ENCODE measurements at regions not wholly inside any gene's neighbourhood (a gene's known extent, or its start where the extent isn't known, plus 50 kb on each side); places are given as distances from the start of the nearest gene placed in this dataset.

DNA sequence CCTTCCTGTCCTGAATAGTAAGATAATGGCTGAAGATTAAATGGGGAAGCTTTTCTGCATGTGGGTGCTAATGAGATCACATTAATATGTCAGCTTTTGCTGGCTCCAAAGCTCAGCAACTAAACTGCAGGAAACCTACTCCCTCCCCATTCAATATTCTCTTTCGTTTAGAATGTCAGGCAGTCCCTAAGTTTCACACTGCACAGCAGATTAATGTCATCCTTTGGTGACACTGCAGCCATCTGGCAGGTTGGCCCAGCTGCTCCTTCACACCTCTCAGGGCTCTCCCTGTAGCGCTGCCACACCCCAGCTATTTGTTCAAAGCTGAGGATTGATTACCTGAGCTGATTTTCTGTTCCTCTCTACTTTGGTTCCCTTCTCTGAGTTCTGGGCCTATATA, 110.5 kb downstream of the KDR start:
- intact Hi-C loops (cut with micrococcal nuclease) = no loop called here

DNA sequence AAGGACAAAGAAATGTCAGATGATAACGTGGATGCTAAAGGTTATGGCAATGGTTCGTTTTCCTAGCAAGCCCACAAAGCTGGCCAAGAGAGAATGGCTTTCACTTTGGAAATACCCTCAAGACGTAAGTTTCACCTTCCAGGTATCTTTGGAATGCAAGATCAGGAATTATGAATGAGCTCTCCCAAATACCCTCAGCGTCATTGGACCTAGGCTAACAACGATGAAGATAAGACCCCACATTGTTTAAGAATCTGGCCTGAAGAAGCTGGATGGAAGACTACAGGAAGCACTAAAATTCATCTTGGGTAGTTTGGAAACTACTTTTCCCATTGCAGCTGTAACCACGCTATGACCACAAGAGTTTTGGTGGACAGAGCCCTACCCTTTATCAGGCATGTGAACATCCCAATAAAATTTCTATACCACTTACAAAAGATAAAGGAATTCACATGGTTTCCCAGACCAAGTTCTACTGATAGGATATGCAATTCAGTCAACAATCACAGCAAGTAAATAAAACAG, 111.9 kb downstream of the KDR start:
- ChIA-PET RAD21 (ENCODE audit: low non-redundant PET in 1 of 2, low total read pairs in 2 of 2, uncharacterized antibody in 2 of 2, unreplicated experiment in 2 of 2) (no interaction called here), CTCF (no interaction called here), POLR2A (no interaction called here)
- no peaks in the 10 kb centered on the region for H3K36me3 ChIP-seq (ENCODE audit: control insufficient read depth in 1 of 2, insufficient read depth in 2 of 2, low read length in 2 of 2)
- H3K4me1 ChIP-seq (ENCODE audit: control insufficient read depth in 1 of 2, insufficient read depth in 2 of 2, low read length in 2 of 2) = no peaks in the 10 kb centered on the region
- intact Hi-C loops (cut with micrococcal nuclease) = no loop called here
- H3K4me3 ChIP-seq (replicated peaks in 1 of 2; ENCODE audit: low read depth in 1 of 2, low read length in 2 of 2) = no peak overlapping the region
- H3K9me3 ChIP-seq (ENCODE audit: control insufficient read depth in 1 of 2, insufficient read depth in 1 of 2, low read depth in 1 of 2, low read length in 2 of 2) = no peaks in the 10 kb centered on the region
- DNase-seq (ENCODE audit: low read depth, low spot score) = no peak
- no peak for ATAC-seq
- TF ChIP-seq TCF7L2 (IDR thresholded peaks at IDR 0.05; ENCODE audit: borderline replicate concordance, extremely low read depth, insufficient read depth, insufficient read length) (no peak), CEBPB (IDR thresholded peaks at IDR 0.05; ENCODE audit: low read depth) (no peak), ATF3 (IDR thresholded peaks at IDR 0.05) (no peak), SIN3A (IDR thresholded peaks at IDR 0.05; ENCODE audit: low read depth) (no peak), MAX (IDR thresholded peaks at IDR 0.05) (no peak)
- no peak overlapping the region for H3K27ac ChIP-seq (ENCODE audit: low read depth, low read length)
- no peak overlapping the region for H2AFZ ChIP-seq (ENCODE audit: low read depth, low read length, poor library complexity, severe bottlenecking)
- H3K9me2 ChIP-seq (ENCODE audit: insufficient read depth) = no peaks in the 10 kb centered on the region
- no peaks in the 10 kb centered on the region for H3K27me3 ChIP-seq (ENCODE audit: insufficient read depth, low read length)
- no peak overlapping the region for H3K9ac ChIP-seq (ENCODE audit: low read length)
- H3K79me2 ChIP-seq (ENCODE audit: insufficient read depth, low read length) = no peaks in the 10 kb centered on the region
- BruUV-seq (replicated peaks) = no TSS peak
- no peaks in the 10 kb centered on the region for H4K20me1 ChIP-seq (ENCODE audit: insufficient read depth)
- no peak overlapping the region for H3K4me2 ChIP-seq (ENCODE audit: low read length)

More for the DNA sequence above, 110.5 kb downstream of the KDR start:
- H3K27ac ChIP-seq (ENCODE audit: low read depth, low read length) = no peak overlapping the region
- no peak overlapping the region for H3K4me2 ChIP-seq (ENCODE audit: low read length)
- ChIA-PET POLR2A (no interaction called here), RAD21 (ENCODE audit: low non-redundant PET in 1 of 2, low total read pairs in 2 of 2, uncharacterized antibody in 2 of 2, unreplicated experiment in 2 of 2) (no interaction called here), CTCF (no interaction called here)
- H4K20me1 ChIP-seq (ENCODE audit: insufficient read depth) = no peaks in the 10 kb centered on the region
- no TSS peak for BruUV-seq (replicated peaks)
- no peaks in the 10 kb centered on the region for H3K9me2 ChIP-seq (ENCODE audit: insufficient read depth)
- no peaks in the 10 kb centered on the region for H3K79me2 ChIP-seq (ENCODE audit: insufficient read depth, low read length)
- no peaks in the 10 kb centered on the region for H3K36me3 ChIP-seq (ENCODE audit: control insufficient read depth in 1 of 2, insufficient read depth in 2 of 2, low read length in 2 of 2)
- no peak overlapping the region for H2AFZ ChIP-seq (ENCODE audit: low read depth, low read length, poor library complexity, severe bottlenecking)
- no peak for TF ChIP-seq ZNF274 (IDR thresholded peaks at IDR 0.05; ENCODE audit: low read depth, low read length)
- DNase-seq (ENCODE audit: low read depth, low spot score) (no peak), ATAC-seq (no peak)
- H3K4me3 ChIP-seq (replicated peaks in 1 of 2; ENCODE audit: low read depth in 1 of 2, low read length in 2 of 2) = no peak overlapping the region
- H3K9ac ChIP-seq (ENCODE audit: low read length) = no peak overlapping the region
- no peaks in the 10 kb centered on the region for H3K9me3 ChIP-seq (ENCODE audit: control insufficient read depth in 1 of 2, insufficient read depth in 1 of 2, low read depth in 1 of 2, low read length in 2 of 2)
- no peaks in the 10 kb centered on the region for H3K27me3 ChIP-seq (ENCODE audit: insufficient read depth, low read length)
- H3K4me1 ChIP-seq (ENCODE audit: control insufficient read depth in 1 of 2, insufficient read depth in 2 of 2, low read length in 2 of 2) = no peaks in the 10 kb centered on the region
